ENCODE measurements at regions not wholly inside any gene's neighbourhood (a gene's known extent, or its start where the extent isn't known, plus 50 kb on each side); places are given as distances from the start of the nearest gene placed in this dataset.
A peak's percentile ranks its signal among the peaks of the same experiment; 100 is the strongest.

DNA sequence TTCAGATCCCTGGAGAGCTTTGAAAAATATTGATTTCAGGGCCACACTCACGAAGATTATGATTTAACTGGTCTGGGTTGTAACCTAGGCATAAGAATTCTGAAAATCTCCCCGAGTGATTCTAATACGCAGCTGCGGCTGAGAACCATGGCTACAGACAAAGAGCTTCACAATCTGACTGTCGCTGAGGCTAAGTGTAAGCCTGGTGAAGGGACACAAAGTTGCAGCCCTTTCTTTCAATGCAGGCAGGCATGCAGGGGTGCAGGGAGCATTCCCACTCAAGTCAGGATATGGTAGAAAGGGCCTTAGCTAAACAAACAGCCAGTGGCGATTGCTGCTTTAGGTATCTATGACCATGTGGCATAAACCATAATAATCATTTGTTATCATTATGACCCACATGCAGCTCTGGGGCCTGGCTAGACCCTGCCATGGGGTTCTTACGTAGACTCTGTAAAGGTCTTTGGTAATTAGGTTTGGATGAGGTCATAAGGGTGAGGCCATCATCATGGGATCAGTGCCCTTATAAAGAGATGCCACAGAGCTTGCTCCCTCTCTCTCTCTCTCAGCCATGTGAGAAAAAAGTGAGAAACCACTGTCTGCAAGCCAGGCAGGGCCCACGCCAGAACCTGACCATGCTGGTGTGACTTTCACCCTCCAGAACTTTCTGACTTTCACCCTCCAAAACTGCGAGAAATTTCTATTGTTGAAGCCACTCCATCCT is 88.4 kb upstream of the LANCL2 start:
- peaks cover 6% of the 10 kb centered on the region for H3K27me3 Mint-ChIP-seq (ENCODE audit: unreplicated experiment)

DNA sequence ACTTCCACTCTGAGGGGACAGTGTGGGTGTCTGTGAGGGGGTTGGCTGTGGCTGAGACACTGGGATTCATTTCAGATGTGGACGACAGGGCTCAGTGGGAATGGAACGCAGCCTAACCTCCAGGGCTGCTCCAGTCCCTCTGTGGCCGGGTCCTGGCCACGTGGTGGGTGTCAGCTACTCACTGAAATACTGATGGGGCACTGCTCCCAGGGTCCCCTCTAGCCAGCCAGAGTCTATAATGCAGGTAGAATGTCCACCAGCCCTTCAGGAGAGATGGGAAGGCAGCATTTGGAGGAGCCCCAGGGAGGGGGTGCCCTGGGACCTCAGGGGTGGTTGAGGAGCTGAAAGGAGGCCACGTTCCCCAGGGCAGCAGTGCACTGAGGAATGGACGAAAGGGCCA is 87.2 kb upstream of the LANCL2 start:
- H3K4me1 Mint-ChIP-seq (ENCODE audit: low read depth, unreplicated experiment) = peaks cover 4% of the 10 kb centered on the region
- no peak overlapping the region for H3K4me3 Mint-ChIP-seq (ENCODE audit: unreplicated experiment)
- TF ChIP-seq, protein P1, sequence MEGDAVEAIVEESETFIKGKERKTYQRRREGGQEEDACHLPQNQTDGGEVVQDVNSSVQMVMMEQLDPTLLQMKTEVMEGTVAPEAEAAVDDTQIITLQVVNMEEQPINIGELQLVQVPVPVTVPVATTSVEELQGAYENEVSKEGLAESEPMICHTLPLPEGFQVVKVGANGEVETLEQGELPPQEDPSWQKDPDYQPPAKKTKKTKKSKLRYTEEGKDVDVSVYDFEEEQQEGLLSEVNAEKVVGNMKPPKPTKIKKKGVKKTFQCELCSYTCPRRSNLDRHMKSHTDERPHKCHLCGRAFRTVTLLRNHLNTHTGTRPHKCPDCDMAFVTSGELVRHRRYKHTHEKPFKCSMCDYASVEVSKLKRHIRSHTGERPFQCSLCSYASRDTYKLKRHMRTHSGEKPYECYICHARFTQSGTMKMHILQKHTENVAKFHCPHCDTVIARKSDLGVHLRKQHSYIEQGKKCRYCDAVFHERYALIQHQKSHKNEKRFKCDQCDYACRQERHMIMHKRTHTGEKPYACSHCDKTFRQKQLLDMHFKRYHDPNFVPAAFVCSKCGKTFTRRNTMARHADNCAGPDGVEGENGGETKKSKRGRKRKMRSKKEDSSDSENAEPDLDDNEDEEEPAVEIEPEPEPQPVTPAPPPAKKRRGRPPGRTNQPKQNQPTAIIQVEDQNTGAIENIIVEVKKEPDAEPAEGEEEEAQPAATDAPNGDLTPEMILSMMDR (IDR thresholded peaks at IDR 0.05; ENCODE audit: partially characterized antibody, unreplicated experiment) = no peak
- H3K27ac Mint-ChIP-seq (ENCODE audit: unreplicated experiment) = no peak overlapping the region
- peaks cover 6% of the 10 kb centered on the region for H3K27me3 Mint-ChIP-seq (ENCODE audit: unreplicated experiment)
- peaks cover 3% of the 10 kb centered on the region for H3K9me3 Mint-ChIP-seq (ENCODE audit: unreplicated experiment)
- no peaks in the 10 kb centered on the region for H3K36me3 Mint-ChIP-seq (ENCODE audit: unreplicated experiment)
- no peak for DNase-seq

More for the DNA sequence above, 88.4 kb upstream of the LANCL2 start:
- Mint-ChIP-seq H3K4me3 (ENCODE audit: unreplicated experiment) (no peak overlapping the region), H3K9me3 (ENCODE audit: unreplicated experiment) (peaks cover 3% of the 10 kb centered on the region), H3K27ac (ENCODE audit: unreplicated experiment) (no peak overlapping the region), H3K36me3 (ENCODE audit: unreplicated experiment) (no peaks in the 10 kb centered on the region), H3K4me1 (ENCODE audit: low read depth, unreplicated experiment) (peaks cover 4% of the 10 kb centered on the region)
- no peak for DNase-seq
- TF ChIP-seq, protein P1 (IDR thresholded peaks at IDR 0.05; ENCODE audit: partially characterized antibody, unreplicated experiment) = no peak

GRCh38 chr7:55278321-55278720 is 86.8 kb upstream of the LANCL2 start:
- DNase-seq = no peak
- Mint-ChIP-seq H3K36me3 (ENCODE audit: unreplicated experiment) (no peaks in the 10 kb centered on the region), H3K27me3 (ENCODE audit: unreplicated experiment) (peaks cover 6% of the 10 kb centered on the region), H3K4me1 (ENCODE audit: low read depth, unreplicated experiment) (peaks cover 4% of the 10 kb centered on the region), H3K9me3 (ENCODE audit: unreplicated experiment) (peaks cover 3% of the 10 kb centered on the region), H3K27ac (ENCODE audit: unreplicated experiment) (no peak overlapping the region), H3K4me3 (ENCODE audit: unreplicated experiment) (no peak overlapping the region)
- TF ChIP-seq, protein P1 (IDR thresholded peaks at IDR 0.05; ENCODE audit: partially characterized antibody, unreplicated experiment) = no peak

DNA sequence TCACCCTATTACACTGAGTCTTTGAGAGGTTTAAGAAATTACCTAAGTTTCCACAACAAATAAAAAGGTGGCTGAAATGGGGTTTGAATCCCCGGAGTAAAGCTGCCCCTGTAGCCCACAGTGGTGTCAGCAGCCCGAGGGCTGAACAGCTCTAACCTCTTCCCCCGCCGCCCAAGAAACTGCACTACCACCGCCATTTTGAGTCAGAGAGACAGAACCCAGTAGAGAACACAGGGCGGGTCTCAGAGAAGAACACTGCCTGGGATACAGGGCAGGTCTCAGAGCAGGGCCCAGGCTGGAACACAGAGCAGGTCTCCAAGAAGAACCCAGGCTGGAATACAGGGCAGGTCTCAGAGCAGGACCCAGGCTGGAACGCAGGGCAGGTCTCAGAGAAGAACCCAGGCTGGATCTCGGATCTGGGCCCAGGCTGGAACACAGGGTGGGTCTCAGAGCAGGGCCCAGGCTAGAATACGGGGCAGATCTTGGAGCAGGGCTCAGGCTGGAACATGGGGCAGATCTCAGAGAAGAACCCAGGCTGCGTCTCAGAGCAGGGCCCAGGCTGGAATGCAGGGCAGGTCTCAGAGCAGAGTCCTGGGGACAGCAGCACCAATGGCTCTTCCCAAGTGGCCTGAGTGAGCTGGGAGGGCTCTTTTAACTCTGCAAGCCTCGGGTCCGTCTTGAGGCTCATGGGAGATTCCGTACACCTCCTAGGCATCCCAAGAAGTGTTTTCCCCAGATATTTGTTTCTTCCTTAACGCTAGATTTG is 85.9 kb upstream of the LANCL2 start:
- no peak overlapping the region for H3K4me3 Mint-ChIP-seq (ENCODE audit: unreplicated experiment)
- peaks cover 6% of the 10 kb centered on the region for H3K27me3 Mint-ChIP-seq (ENCODE audit: unreplicated experiment)
- H3K4me1 Mint-ChIP-seq (ENCODE audit: low read depth, unreplicated experiment) = peaks cover 2% of the 10 kb centered on the region
- DNase-seq = no peak
- H3K36me3 Mint-ChIP-seq (ENCODE audit: unreplicated experiment) = no peaks in the 10 kb centered on the region
- peaks cover 2% of the 10 kb centered on the region for H3K9me3 Mint-ChIP-seq (ENCODE audit: unreplicated experiment)
- TF ChIP-seq, protein P1 (IDR thresholded peaks at IDR 0.05; ENCODE audit: partially characterized antibody, unreplicated experiment) = no peak
- H3K27ac Mint-ChIP-seq (ENCODE audit: unreplicated experiment) = no peak overlapping the region

GRCh38 chr7:55280031-55280454 is 85.1 kb upstream of the LANCL2 start:
- TF ChIP-seq, protein P1 (IDR thresholded peaks at IDR 0.05; ENCODE audit: partially characterized antibody, unreplicated experiment) = peak; percentile 61
- no peaks in the 10 kb centered on the region for H3K36me3 Mint-ChIP-seq (ENCODE audit: unreplicated experiment)
- H3K27me3 Mint-ChIP-seq (ENCODE audit: unreplicated experiment) = peaks cover 6% of the 10 kb centered on the region
- H3K9me3 Mint-ChIP-seq (ENCODE audit: unreplicated experiment) = peaks cover 2% of the 10 kb centered on the region
- peak; percentile 71 for DNase-seq
- no peak overlapping the region for H3K4me3 Mint-ChIP-seq (ENCODE audit: unreplicated experiment)
- peaks cover 2% of the 10 kb centered on the region for H3K4me1 Mint-ChIP-seq (ENCODE audit: low read depth, unreplicated experiment)
- no peak overlapping the region for H3K27ac Mint-ChIP-seq (ENCODE audit: unreplicated experiment)
